NCI-H1930 (cell line): ENCODE measurements at regions not wholly inside any gene's neighbourhood (a gene's known extent, or its start where the extent isn't known, plus 50 kb on each side); places are given as distances from the start of the nearest gene placed in this dataset.
"Not testable (repeated sequence)": the region's sequence is repeated elsewhere in the genome, so short reads cannot be mapped to it uniquely, and the experiment has no call there.

ENCODE experiments used
- DNase-seq, 2 experiments: peaks; one replicate each; lab custom pipeline; 2025; lab: John Stamatoyannopoulos, UW

GRCh38 chr20:39986173-39986904, 702.7 kb downstream of the MAFB start:
- DNase-seq: no peak

GRCh38 chr20:39985271-39985827, 703.7 kb downstream of the MAFB start:
- DNase-seq: no peak

- no peak for DNase-seq
These were observed 705.4 kb downstream of the MAFB start for GRCh38 chr20:39983655-39984054.

- DNase-seq: no peak
These were observed 705.9 kb downstream of the MAFB start for GRCh38 chr20:39983183-39983582.

- no peak for DNase-seq
These were observed 714.0 kb downstream of the MAFB start for GRCh38 chr20:39974966-39975501.

GRCh38 chr20:39968495-39968894, 720.5 kb downstream of the MAFB start:
- DNase-seq: no peak

- DNase-seq: no peak
These were observed 721.2 kb downstream of the MAFB start for GRCh38 chr20:39967806-39968205.

- DNase-seq: no peak
These were observed 727.3 kb downstream of the MAFB start for GRCh38 chr20:39961637-39962244.

GRCh38 chr20:39960522-39961428, 728.3 kb downstream of the MAFB start:
- DNase-seq: no peak

GRCh38 chr20:39957911-39958310, 731.1 kb downstream of the MAFB start:
- not testable (repeated sequence) for DNase-seq

- no peak for DNase-seq
These were observed 734.4 kb downstream of the MAFB start for GRCh38 chr20:39954621-39955020.

- DNase-seq: no peak
These were observed 742.1 kb downstream of the MAFB start for GRCh38 chr20:39946931-39947330.

- DNase-seq: no peak
These were observed 742.8 kb downstream of the MAFB start for GRCh38 chr20:39946053-39946810.

- DNase-seq: no peak
These were observed 744.2 kb downstream of the MAFB start for GRCh38 chr20:39944861-39945260.

GRCh38 chr20:39943336-39943735, 745.7 kb downstream of the MAFB start:
- no peak for DNase-seq

- no peak for DNase-seq
These were observed 747.8 kb downstream of the MAFB start for GRCh38 chr20:39941245-39941644.

GRCh38 chr20:39939241-39939865, 749.7 kb downstream of the MAFB start:
- DNase-seq: no peak

- DNase-seq: no peak
These were observed 752.6 kb downstream of the MAFB start for GRCh38 chr20:39936401-39936800.

GRCh38 chr20:39935901-39936300, 753.1 kb downstream of the MAFB start:
- DNase-seq: no peak

GRCh38 chr20:39916236-39916765, 772.7 kb downstream of the MAFB start:
- no peak for DNase-seq

GRCh38 chr20:39913274-39913673, 775.8 kb downstream of the MAFB start:
- DNase-seq: no peak
